ENCODE measurements at regions not wholly inside any gene's neighbourhood (a gene's known extent, or its start where the extent isn't known, plus 50 kb on each side); places are given as distances from the start of the nearest gene placed in this dataset.

GRCh38 chr2:236965021-236965840, 120.5 kb upstream of the COPS8 start:
- DNase-seq, result no peak

GRCh38 chr2:236965841-236966096, 119.9 kb upstream of the COPS8 start:
- no peak for DNase-seq

GRCh38 chr2:236967499-236967783, 118.2 kb upstream of the COPS8 start:
- DNase-seq, result no peak

DNA sequence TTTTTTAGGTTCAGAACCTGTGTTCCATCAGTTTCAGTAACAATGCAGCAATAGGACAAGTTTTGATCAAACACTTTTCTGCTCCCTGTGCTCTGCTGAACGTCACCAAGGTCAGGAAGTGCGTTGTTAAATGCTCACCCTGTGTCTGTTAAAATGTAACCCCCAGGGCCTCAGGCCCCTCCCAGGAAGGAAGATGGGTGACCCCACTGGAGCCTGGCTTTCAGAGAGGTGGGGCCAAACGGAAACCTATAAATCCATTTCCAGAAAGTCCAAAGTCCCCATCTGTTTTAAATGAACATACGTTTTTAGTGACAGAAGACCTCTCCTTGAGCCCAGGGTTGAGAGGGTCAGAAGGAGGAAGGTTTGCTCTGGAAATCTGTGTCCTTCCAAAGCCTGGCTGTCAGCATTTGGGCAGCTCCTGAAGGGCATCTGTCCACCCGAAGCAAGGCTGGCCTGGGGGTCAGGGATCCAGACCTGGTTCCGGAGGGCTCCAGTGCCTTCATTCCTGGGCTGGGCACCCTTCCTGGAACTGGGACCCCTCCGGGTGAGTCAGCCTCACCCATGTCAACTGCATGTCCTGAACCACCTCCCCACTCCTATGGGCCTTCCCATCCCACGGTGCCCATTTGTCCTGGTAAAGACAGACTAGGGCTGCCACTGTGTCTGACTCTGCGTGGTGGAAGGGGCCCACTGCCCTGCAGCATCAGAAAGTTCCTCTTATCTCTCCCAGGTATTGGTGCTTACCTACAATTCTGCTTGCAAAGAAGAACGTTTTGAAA, 117.4 kb upstream of the COPS8 start:
- no peak for DNase-seq

- DNase-seq, result no peak
Observed at GRCh38 chr2:236968880-236969534, 116.7 kb upstream of the COPS8 start.

DNA sequence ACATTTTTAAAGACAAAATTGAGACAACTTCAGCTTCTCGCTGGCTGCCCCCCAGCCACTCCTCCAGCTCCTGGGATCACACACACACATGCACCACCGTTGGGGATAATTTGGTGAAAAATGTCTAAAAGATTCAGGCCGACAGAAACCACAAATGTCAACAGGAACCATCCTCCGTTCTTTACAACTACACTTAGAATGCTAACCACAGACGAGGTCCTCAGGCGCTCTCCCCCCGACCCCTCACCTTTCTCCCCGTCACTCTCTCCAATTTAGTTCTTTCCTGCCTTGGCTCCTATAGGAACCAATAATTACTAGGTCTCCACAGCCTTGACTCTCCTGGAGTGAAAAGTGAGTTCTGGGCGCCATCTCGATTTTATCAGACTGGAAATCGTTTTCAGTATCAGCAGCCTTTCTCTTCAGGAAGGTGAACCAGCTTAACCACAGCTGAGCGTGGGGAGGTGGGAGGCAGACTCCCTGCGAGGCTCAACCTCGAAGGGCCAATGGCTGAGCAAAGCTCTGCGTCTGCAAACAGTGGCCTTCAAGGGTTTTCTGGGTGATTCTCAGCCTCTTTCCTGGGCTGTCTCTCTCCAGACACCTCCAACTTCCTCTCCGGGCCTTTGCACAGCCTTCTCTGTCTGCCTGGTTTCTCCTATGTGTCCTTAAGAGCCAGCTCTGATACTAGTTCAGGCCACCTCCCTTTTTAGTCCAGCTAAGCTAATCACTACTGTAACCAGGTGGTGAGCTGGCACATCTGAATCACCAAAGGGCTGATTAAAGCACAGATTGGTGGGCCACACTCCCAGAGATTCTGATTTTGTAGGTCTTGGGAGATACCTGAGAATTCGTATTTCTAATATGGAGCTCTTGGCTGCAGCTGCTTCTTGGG, 115.7 kb upstream of the COPS8 start:
- DNase-seq, result no peak

DNA sequence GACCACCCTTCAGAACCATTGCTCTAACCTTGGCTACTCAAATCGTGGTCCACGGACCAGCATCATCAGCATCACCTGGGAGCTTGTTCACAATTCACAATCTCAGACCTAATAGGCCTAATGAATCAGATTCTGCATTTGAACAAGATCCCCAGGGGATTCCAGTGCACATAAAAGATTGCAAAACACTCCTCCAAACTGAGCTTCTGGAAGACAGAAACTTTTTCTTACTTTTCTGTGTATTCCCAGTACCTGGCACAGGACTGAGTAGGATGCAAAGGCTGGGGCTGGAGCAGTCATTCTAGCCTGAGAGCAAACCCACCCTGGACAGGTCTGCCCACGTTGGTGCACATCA, 115.1 kb upstream of the COPS8 start:
- DNase-seq, result no peak

GRCh38 chr2:236971131-236971821, 114.4 kb upstream of the COPS8 start:
- no peak for DNase-seq

GRCh38 chr2:236971919-236972381, 113.7 kb upstream of the COPS8 start:
- DNase-seq, result no peak

GRCh38 chr2:236972491-236973342, 113.0 kb upstream of the COPS8 start:
- DNase-seq, result no peak

GRCh38 chr2:236973343-236973980, 112.2 kb upstream of the COPS8 start:
- no peak for DNase-seq

DNA sequence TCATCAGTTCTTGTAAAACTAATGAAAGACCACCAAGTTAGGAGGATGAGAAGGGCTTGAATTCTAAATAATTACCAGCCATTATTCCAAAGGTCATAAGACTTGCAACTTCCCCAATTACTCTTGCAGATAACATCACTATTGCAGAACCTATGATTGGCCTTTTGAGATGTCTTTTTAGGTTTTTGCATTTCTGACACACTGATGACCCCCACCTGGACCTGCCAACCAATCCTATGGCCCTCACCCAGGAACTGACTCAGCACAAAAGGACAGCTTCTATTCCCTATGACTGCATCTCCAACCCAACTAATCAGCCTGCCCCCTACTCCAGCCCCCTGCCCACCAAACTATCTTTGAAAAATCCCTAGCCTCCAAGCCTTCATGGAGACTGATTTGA, 111.5 kb upstream of the COPS8 start:
- no peak for DNase-seq

DNA sequence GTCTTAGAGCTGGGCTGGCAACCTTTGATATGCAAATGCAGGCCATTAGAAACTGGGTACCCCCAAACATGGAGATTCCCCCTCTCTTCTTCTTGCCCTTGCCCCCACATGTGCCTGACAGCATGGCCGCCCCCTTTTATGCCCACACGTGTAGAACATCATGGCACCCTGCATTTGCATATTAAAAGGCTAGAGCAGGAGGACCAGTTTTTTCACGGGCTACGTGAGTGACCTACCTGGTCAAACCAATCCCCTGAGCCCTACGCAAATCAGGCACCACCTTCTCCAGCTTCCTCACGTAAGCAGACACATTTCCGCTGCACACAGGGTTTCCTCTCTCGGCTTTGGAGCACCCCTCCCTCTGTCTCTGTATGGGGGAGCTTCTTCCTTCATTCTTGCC, 110.9 kb upstream of the COPS8 start:
- no peak for DNase-seq

DNA sequence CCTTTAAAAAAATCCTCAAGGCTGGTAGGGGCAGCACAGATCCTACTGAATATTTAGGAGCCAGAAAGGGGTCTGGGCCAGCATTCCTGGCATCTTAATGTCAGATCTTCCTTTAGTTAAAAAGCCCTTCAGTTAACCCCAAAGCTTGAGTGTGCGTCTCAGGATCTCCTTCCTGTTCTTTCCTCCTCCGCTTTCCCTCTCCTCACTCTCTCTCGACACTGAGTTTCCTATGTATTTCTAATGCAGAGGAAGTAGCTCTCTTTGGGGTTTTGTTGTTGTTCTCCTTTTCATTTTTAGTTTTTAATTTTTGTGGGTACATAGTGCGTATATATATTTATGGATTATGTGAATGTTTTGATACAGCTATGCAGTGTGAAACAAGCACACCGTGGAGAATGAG, 109.9 kb upstream of the COPS8 start:
- DNase-seq, result no peak

GRCh38 chr2:236976266-236977062, 109.2 kb upstream of the COPS8 start:
- DNase-seq, result no peak

DNA sequence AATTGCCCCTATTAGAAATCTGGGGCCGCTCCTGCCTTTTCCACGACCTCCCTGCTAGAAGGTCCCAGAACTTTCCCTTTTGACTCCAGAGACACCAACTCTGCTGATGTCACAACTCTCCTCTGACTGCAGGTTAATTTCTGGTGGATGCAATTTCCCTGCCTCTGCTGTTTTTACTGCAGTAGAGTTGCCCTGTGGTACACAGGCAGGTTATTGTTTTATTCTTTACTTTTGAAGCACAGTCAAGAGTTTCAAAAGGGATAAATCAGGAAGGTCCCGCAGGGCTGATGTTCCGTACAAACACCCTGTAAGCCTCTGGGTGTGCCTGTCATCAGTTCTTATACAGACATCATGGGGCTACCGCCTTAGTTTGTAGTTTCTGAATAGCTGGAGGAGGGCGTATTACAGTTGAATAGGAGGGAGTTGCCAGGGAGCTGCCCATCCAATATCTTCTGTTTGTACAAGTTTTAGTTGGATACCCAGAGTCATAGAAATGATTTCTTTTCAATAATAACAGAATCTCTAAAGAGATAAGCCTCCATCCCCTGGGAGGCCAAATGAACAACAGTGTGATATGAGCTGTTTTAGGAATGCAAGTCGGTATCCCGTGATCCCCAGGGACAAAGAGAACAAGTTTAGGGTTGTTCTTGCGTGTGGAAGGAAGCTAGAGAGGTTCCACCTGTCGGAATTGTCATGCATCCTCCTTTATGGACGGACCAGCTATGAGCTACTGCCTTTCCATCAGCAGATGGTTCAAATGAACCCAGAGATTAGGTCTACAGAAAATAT, 108.4 kb upstream of the COPS8 start:
- no peak for DNase-seq

GRCh38 chr2:236977852-236978398, 107.8 kb upstream of the COPS8 start:
- DNase-seq, result no peak

DNA sequence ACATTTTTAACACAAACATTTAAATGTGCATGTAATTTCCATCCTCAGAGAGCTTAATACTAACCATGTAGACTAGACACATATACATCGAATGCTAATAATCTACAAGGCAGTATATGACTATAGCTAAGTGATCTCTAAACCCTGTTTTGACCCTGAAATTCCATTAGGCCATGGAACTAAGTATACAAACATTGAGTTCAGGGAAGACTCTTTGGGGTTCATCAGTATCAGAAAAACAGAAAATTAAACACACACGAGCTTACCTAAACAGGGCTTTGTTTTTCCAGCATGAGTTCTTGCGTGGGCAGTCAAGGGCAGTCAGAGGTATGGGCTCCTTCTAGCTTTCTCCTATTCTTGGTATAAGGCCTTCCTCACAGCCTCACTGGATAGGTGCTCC, 106.0 kb upstream of the COPS8 start:
- DNase-seq, result no peak

GRCh38 chr2:236980961-236981360, 104.7 kb upstream of the COPS8 start:
- no peak for DNase-seq
